IPS-20b (cell line): ENCODE measurements at regions not wholly inside any gene's neighbourhood (a gene's known extent, or its start where the extent isn't known, plus 50 kb on each side); places are given as distances from the start of the nearest gene placed in this dataset.

ENCODE experiments used
- H3K27ac ChIP-seq: one replicate; pipeline ENCODE4 v1.5.1; 2013; ENCODE audit warnings: low read length
- H3K27me3 ChIP-seq: 2 replicates; pipeline ENCODE4 v1.6.1; 2013; ENCODE audit warnings: mild to moderate bottlenecking, low read length, inconsistent platforms; ENCODE audit not compliant: insufficient read depth
- H3K36me3 ChIP-seq: 2 replicates; pipeline ENCODE4 v1.6.1; 2013; ENCODE audit warnings: low read depth, mild to moderate bottlenecking, inconsistent platforms, low read length, moderate library complexity; ENCODE audit not compliant: insufficient read depth
- H3K4me1 ChIP-seq: 2 replicates; pipeline ENCODE4 v1.6.1; 2013; ENCODE audit warnings: mild to moderate bottlenecking, control low read depth, inconsistent platforms, low read length, moderate library complexity; ENCODE audit not compliant: insufficient read depth
- H3K4me3 ChIP-seq: 2 replicates; pipeline ENCODE4 v1.5.1; 2013; ENCODE audit warnings: mild to moderate bottlenecking, low read length, inconsistent platforms
- H3K9ac ChIP-seq: 2 replicates; pipeline ENCODE4 v1.6.1; 2013; ENCODE audit warnings: low read depth, mild to moderate bottlenecking, inconsistent platforms, low read length, moderate library complexity
- H3K9me3 ChIP-seq: 2 replicates; pipeline ENCODE4 v1.6.1; 2013; ENCODE audit warnings: mild to moderate bottlenecking, low read depth, low read length, inconsistent platforms; ENCODE audit not compliant: insufficient read depth

- Histone ChIP-seq H3K27ac (no peak overlapping the region), H3K4me3 (no peak overlapping the region), H3K36me3 (no peaks in the 10 kb centered on the region), H3K27me3 (no peaks in the 10 kb centered on the region), H3K9me3 (no peaks in the 10 kb centered on the region), H3K4me1 (peaks cover 6% of the 10 kb centered on the region; the same call in 1 of the 2 replicates), H3K9ac (no peak overlapping the region)
Measured at GRCh38 chr9:108637340-108637739, 218.4 kb downstream of the ACTL7B start.

- H3K27me3 ChIP-seq, result no peaks in the 10 kb centered on the region
- peaks cover 6% of the 10 kb centered on the region; the same call in 1 of the 2 replicates for H3K4me1 ChIP-seq
- H3K4me3 ChIP-seq, result no peak overlapping the region
- H3K27ac ChIP-seq, result no peak overlapping the region
- no peak overlapping the region for H3K9ac ChIP-seq
- H3K9me3 ChIP-seq, result no peaks in the 10 kb centered on the region
- H3K36me3 ChIP-seq, result no peaks in the 10 kb centered on the region
Measured at GRCh38 chr9:108636013-108636412, 219.8 kb downstream of the ACTL7B start.

GRCh38 chr9:108634672-108635462, 220.9 kb downstream of the ACTL7B start:
- Histone ChIP-seq H3K4me3 (no peak overlapping the region), H3K36me3 (no peaks in the 10 kb centered on the region), H3K27ac (no peak overlapping the region), H3K27me3 (no peaks in the 10 kb centered on the region), H3K9me3 (no peaks in the 10 kb centered on the region), H3K9ac (no peak overlapping the region), H3K4me1 (peaks cover 6% of the 10 kb centered on the region; the same call in 1 of the 2 replicates)

GRCh38 chr9:108634204-108634603, 221.6 kb downstream of the ACTL7B start:
- Histone ChIP-seq H3K36me3 (no peaks in the 10 kb centered on the region), H3K27ac (no peak overlapping the region), H3K4me1 (peaks cover 6% of the 10 kb centered on the region; the same call in 1 of the 2 replicates), H3K9ac (no peak overlapping the region), H3K9me3 (no peaks in the 10 kb centered on the region), H3K27me3 (no peaks in the 10 kb centered on the region), H3K4me3 (no peak overlapping the region)

GRCh38 chr9:108631496-108632285, 224.1 kb downstream of the ACTL7B start:
- no peak overlapping the region for H3K4me3 ChIP-seq
- no peak overlapping the region for H3K27ac ChIP-seq
- H3K27me3 ChIP-seq, result no peaks in the 10 kb centered on the region
- H3K9ac ChIP-seq, result no peak overlapping the region
- no peaks in the 10 kb centered on the region for H3K9me3 ChIP-seq
- no peaks in the 10 kb centered on the region for H3K36me3 ChIP-seq
- no peaks in the 10 kb centered on the region; the same call in 1 of the 2 replicates for H3K4me1 ChIP-seq

GRCh38 chr9:108628316-108628715, 227.5 kb downstream of the ACTL7B start:
- Histone ChIP-seq H3K9ac (no peak overlapping the region), H3K27ac (no peak overlapping the region), H3K9me3 (no peaks in the 10 kb centered on the region), H3K27me3 (no peaks in the 10 kb centered on the region), H3K36me3 (no peaks in the 10 kb centered on the region), H3K4me1 (no peaks in the 10 kb centered on the region), H3K4me3 (no peak overlapping the region)

- no peaks in the 10 kb centered on the region for H3K27me3 ChIP-seq
- no peak overlapping the region for H3K9ac ChIP-seq
- no peaks in the 10 kb centered on the region for H3K9me3 ChIP-seq
- no peak overlapping the region for H3K4me3 ChIP-seq
- H3K27ac ChIP-seq, result no peak overlapping the region
- H3K36me3 ChIP-seq, result no peaks in the 10 kb centered on the region
- H3K4me1 ChIP-seq, result no peaks in the 10 kb centered on the region
Measured at GRCh38 chr9:108626743-108627142, 229.0 kb downstream of the ACTL7B start.

- H3K4me1 ChIP-seq, result no peaks in the 10 kb centered on the region
- no peaks in the 10 kb centered on the region for H3K27me3 ChIP-seq
- H3K36me3 ChIP-seq, result no peaks in the 10 kb centered on the region
- no peak overlapping the region for H3K27ac ChIP-seq
- H3K9me3 ChIP-seq, result no peaks in the 10 kb centered on the region
- H3K4me3 ChIP-seq, result no peak overlapping the region
- no peak overlapping the region for H3K9ac ChIP-seq
Measured at GRCh38 chr9:108621991-108622855, 233.6 kb downstream of the ACTL7B start.

- Histone ChIP-seq H3K27ac (no peak overlapping the region), H3K4me1 (no peaks in the 10 kb centered on the region)
Measured at GRCh38 chr9:108620767-108621166, 235.0 kb downstream of the ACTL7B start.

GRCh38 chr9:108618906-108619550, 236.8 kb downstream of the ACTL7B start:
- H3K9me3 ChIP-seq, result no peaks in the 10 kb centered on the region
- H3K36me3 ChIP-seq, result no peaks in the 10 kb centered on the region
- H3K4me1 ChIP-seq, result no peaks in the 10 kb centered on the region
- H3K4me3 ChIP-seq, result no peak overlapping the region
- H3K27ac ChIP-seq, result no peak overlapping the region
- no peak overlapping the region for H3K9ac ChIP-seq
- no peaks in the 10 kb centered on the region for H3K27me3 ChIP-seq

More at GRCh38 chr9:108620767-108621166, 235.0 kb downstream of the ACTL7B start:
- Histone ChIP-seq H3K27me3 (no peaks in the 10 kb centered on the region), H3K9ac (no peak overlapping the region), H3K36me3 (no peaks in the 10 kb centered on the region), H3K4me3 (no peak overlapping the region), H3K9me3 (no peaks in the 10 kb centered on the region)

GRCh38 chr9:108617676-108618075, 238.1 kb downstream of the ACTL7B start:
- Histone ChIP-seq H3K4me1 (no peaks in the 10 kb centered on the region), H3K9ac (no peak overlapping the region), H3K9me3 (no peaks in the 10 kb centered on the region), H3K4me3 (no peak overlapping the region), H3K36me3 (no peaks in the 10 kb centered on the region), H3K27ac (no peak overlapping the region), H3K27me3 (no peaks in the 10 kb centered on the region)
